HEK293T (cell line): ENCODE measurements at regions not wholly inside any gene's neighbourhood (a gene's known extent, or its start where the extent isn't known, plus 50 kb on each side); places are given as distances from the start of the nearest gene placed in this dataset.

Source experiments
- CTCF ChIA-PET: fragments of 350-600 bp; formaldehyde crosslinking; extraction: SDS; loops from one replicate; lab custom pipeline; 2021; ENCODE audit warnings: antibody characterized with exemption, inconsistent platforms; lab: Yijun Ruan, JAX
- POLR2A ChIA-PET: fragments of 350-600 bp; formaldehyde crosslinking; extraction: SDS; loops from one replicate; lab custom pipeline; 2020; ENCODE audit warnings: antibody characterized with exemption, inconsistent platforms; lab: Yijun Ruan, JAX
- DNase-seq: peaks from one replicate; pipeline ENCODE4 v3.0.0; 2012; ENCODE audit warnings: mixed read lengths; ENCODE audit errors: extremely low spot score
- ARNT ChIP-seq: fragments of 450-650 bp; IDR thresholded peaks from 2 replicates; pipeline ENCODE4 v1.6.1; 2017; ENCODE audit warnings: mild to moderate bottlenecking
- BHLHE40 ChIP-seq: fragments of 450-650 bp; IDR thresholded peaks from 2 replicates; pipeline ENCODE4 v1.6.1; 2016; ENCODE audit warnings: mild to moderate bottlenecking, moderate library complexity, borderline replicate concordance
- CTBP1 ChIP-seq: fragments of 450-650 bp; IDR thresholded peaks from 2 replicates; pipeline ENCODE4 v1.6.1; 2016; ENCODE audit warnings: borderline replicate concordance
- ELF4 ChIP-seq: fragments of 450-650 bp; IDR thresholded peaks from 2 replicates; pipeline ENCODE4 v1.6.1; 2017; ENCODE audit warnings: antibody characterized with exemption
- FOXA1 ChIP-seq: fragments of 450-650 bp; IDR thresholded peaks from 2 replicates; pipeline ENCODE4 v1.6.1; 2016; ENCODE audit warnings: mild to moderate bottlenecking
- FOXK2 ChIP-seq: fragments of 450-650 bp; IDR thresholded peaks from 2 replicates; pipeline ENCODE4 v1.6.1; 2016; ENCODE audit warnings: mild to moderate bottlenecking
- FOXM1 ChIP-seq: fragments of 450-650 bp; IDR thresholded peaks from 2 replicates; pipeline ENCODE4 v1.6.1; 2017; ENCODE audit warnings: mild to moderate bottlenecking, borderline replicate concordance
- HDGF ChIP-seq: fragments of 450-650 bp; IDR thresholded peaks from 2 replicates; pipeline ENCODE4 v1.6.1; 2017; ENCODE audit warnings: antibody characterized with exemption, borderline replicate concordance
- L3MBTL2 ChIP-seq: fragments of 450-650 bp; conservative IDR thresholded peaks from 2 replicates; pipeline ENCODE4 v1.6.1; 2016; ENCODE audit warnings: mild to moderate bottlenecking
- LEF1 ChIP-seq: fragments of 450-650 bp; IDR thresholded peaks from 2 replicates; pipeline ENCODE4 v1.6.1; 2017; ENCODE audit warnings: mild to moderate bottlenecking, borderline replicate concordance
- NFRKB ChIP-seq: fragments of 450-650 bp; IDR thresholded peaks from 2 replicates; pipeline ENCODE4 v1.6.1; 2016; ENCODE audit warnings: mild to moderate bottlenecking, moderate library complexity
- PKNOX1 ChIP-seq: fragments of 450-650 bp; IDR thresholded peaks from 2 replicates; pipeline ENCODE4 v1.6.1; 2016
- SP1 ChIP-seq: fragments of 450-650 bp; IDR thresholded peaks from 2 replicates; pipeline ENCODE4 v1.6.1; 2017
- SUZ12 ChIP-seq: fragments of 450-650 bp; IDR thresholded peaks from 2 replicates; pipeline ENCODE4 v1.6.1; 2016; ENCODE audit warnings: mild to moderate bottlenecking
- TARDBP ChIP-seq: fragments of 450-650 bp; IDR thresholded peaks from 2 replicates; pipeline ENCODE4 v1.6.1; 2016
- ZNF384 ChIP-seq: fragments of 450-650 bp; IDR thresholded peaks from 2 replicates; pipeline ENCODE4 v1.6.1; 2016

DNA sequence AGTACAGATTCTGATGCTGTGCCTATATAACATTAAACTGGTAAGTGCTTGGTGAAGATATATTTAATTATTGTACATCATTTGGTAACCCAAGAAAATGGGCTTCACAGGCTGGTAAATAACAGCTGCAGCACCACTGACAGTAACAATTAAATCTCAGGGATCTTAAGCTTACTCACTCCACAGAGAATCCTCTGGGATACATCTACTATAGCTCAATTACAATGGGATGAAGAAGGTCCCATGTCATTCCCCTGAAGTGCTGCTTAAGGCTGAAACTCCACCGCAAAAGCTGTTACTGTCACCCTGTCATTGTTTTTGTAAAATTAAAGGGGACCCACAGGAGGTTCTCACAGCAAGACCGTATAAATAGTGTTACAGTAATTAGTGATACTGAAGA, 153.0 kb downstream of the IMPG2 start:
- ChIA-PET CTCF (no interaction called here), POLR2A (no interaction called here)
- TF ChIP-seq TARDBP (no peak), ELF4 (no peak), ARNT (no peak), BHLHE40 (no peak), FOXM1 (no peak), CTBP1 (no peak)
- no peak for DNase-seq

DNA sequence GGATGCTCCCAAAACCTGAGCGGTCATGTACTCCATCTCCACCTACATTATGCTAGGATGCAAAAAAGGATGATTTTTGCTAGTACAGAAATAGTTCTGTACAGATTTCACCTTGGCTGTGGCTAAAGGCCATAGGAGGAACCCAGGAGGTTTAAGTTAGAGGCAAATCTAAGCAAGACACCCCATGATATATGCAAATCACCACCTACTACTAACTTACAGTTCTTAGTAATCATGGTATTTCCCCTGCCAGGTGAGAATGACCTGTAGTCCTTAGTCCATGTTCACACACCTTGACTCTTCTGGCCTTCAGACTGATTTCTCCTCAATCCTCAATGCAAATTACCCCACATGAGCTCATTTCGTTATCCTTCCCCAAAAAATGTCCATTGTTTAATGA, 154.2 kb downstream of the IMPG2 start:
- TF ChIP-seq FOXM1 (no peak), SP1 (no peak), HDGF (no peak), PKNOX1 (no peak), LEF1 (no peak)
- DNase-seq, result no peak
- POLR2A ChIA-PET, result no interaction called here
- CTCF ChIA-PET, result no interaction called here

DNA sequence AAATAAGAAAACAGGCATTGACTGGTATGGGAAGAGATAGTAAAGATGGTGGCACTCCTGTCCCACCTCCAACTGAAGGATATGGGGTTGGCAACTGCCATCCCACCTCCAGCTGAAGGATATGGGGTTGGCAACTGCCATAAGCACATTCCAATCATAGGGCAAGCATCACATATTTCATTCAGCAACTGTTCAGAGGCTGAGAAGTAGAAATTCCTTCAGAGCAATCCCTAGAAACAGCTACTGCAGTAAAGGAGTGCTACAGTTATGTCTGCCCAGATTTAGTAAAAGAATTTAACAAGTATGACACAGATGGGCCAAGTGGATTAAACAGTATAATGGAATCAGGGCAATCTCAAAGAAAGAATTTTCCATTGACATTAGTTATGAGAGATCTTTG, 156.8 kb downstream of the IMPG2 start:
- CTCF ChIA-PET, result no interaction called here
- no peak for DNase-seq
- POLR2A ChIA-PET, result no interaction called here
- TF ChIP-seq FOXM1 (no peak), TARDBP (no peak), NFRKB (no peak), SUZ12 (no peak), FOXA1 (no peak), CTBP1 (no peak), ELF4 (no peak), L3MBTL2 (no peak), FOXK2 (no peak), PKNOX1 (no peak), ZNF384 (no peak), BHLHE40 (no peak), ARNT (no peak), HDGF (no peak), LEF1 (no peak), SP1 (no peak)

- no peak for TF ChIP-seq L3MBTL2
- TF ChIP-seq ZNF384, result no peak
- TF ChIP-seq PKNOX1, result no peak
- TF ChIP-seq FOXA1, result no peak
- TF ChIP-seq NFRKB, result no peak
- no peak for TF ChIP-seq TARDBP
- no peak for TF ChIP-seq HDGF
- TF ChIP-seq ELF4, result no peak
- TF ChIP-seq LEF1, result no peak
- TF ChIP-seq BHLHE40, result no peak
- no peak for TF ChIP-seq SUZ12
- no peak for TF ChIP-seq SP1
- no peak for TF ChIP-seq FOXK2
- no peak for TF ChIP-seq CTBP1
- TF ChIP-seq ARNT, result no peak
- ChIA-PET POLR2A (no interaction called here), CTCF (no interaction called here)
- no peak for DNase-seq
These were observed 160.9 kb downstream of the IMPG2 start for GRCh38 chr3:101159478-101159877.

- no peak for DNase-seq
- ChIA-PET POLR2A (no interaction called here), CTCF (no interaction called here)
- TF ChIP-seq FOXM1 (no peak), ZNF384 (no peak), LEF1 (no peak), SP1 (no peak), FOXK2 (no peak), SUZ12 (no peak)
These were observed 162.0 kb downstream of the IMPG2 start for GRCh38 chr3:101158374-101158773.

DNA sequence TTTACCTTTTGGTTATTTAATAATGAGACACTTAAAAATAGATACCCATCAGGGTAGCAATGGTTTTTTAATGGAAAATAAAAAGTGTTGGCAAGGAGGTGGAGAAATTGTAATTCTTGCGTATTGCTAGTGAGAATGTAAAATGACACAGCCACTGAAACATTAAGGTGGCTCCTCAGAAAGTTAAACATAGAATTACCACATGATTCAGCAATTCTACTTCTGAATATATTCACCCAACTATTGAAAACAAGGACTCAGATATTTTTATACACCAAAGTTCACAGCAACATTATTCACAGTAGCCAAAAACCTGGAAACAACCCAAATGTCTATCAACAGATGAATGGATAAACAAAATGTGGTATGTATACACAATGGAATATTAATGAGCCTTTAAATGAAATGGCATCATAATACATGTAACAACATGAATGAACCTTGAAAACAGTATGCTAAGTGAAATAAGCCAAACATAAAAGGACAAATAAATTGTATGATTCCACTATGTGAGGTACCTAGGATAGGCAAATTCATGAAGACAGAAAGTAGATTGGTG, 163.5 kb downstream of the IMPG2 start:
- POLR2A ChIA-PET, result no interaction called here
- no peak for DNase-seq
- CTCF ChIA-PET, result no interaction called here
- TF ChIP-seq BHLHE40 (no peak), FOXM1 (no peak), FOXA1 (no peak), HDGF (no peak), L3MBTL2 (no peak)

DNA sequence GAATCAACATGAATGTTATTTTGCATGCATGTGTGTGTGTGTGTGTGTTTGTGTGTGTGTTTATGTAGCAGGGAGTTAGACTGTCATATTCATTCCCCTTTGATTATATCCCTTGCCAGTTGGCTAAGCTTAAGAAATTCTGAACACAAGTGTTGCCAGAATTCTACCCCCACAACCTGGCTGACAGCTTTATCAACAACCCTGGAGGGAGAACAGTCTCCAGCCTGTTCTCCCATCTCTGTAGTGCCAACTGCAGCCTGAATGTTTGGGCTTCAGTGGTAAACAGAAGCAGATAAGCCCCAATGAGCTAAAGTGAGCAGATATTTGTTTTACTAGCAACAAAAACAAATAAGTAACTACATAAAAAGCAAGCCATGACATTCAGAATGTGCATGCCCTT, 162.6 kb upstream of the ABI3BP start:
- POLR2A ChIA-PET, result no interaction called here

More for the DNA sequence above, 162.6 kb upstream of the ABI3BP start:
- no peak for TF ChIP-seq ZNF384
- no peak for TF ChIP-seq FOXK2
- no peak for TF ChIP-seq L3MBTL2
- TF ChIP-seq LEF1, result no peak
- no peak for TF ChIP-seq CTBP1
- TF ChIP-seq HDGF, result no peak
- CTCF ChIA-PET, result no interaction called here
- DNase-seq, result no peak
